ENCODE measurements at regions not wholly inside any gene's neighbourhood (a gene's known extent, or its start where the extent isn't known, plus 50 kb on each side); places are given as distances from the start of the nearest gene placed in this dataset.
"Not testable (repeated sequence)": the region's sequence is repeated elsewhere in the genome, so short reads cannot be mapped to it uniquely, and the experiment has no call there.

GRCh38 chr5:106254784-106255183 lies 1416.0 kb downstream of the EFNA5 start:
- no peak overlapping the region for H3K27ac ChIP-seq
- no peak for TF ChIP-seq CTCF (conservative IDR thresholded peaks at IDR 0.05)

- not testable (repeated sequence) for H3K27ac ChIP-seq
These were observed 1424.5 kb downstream of the EFNA5 start for GRCh38 chr5:106246044-106246745.

GRCh38 chr5:106241409-106241808 lies 1429.3 kb downstream of the EFNA5 start:
- no peak overlapping the region for H3K27ac ChIP-seq
- no peak for TF ChIP-seq CTCF (conservative IDR thresholded peaks at IDR 0.05)

GRCh38 chr5:106205916-106206571 lies 1464.7 kb downstream of the EFNA5 start:
- no peak for TF ChIP-seq CTCF (conservative IDR thresholded peaks at IDR 0.05)
- no peak overlapping the region for H3K27ac ChIP-seq

- TF ChIP-seq CTCF (conservative IDR thresholded peaks at IDR 0.05) = no peak
- peak overlapping the region; percentile 23; the same call in 1 of the 2 replicates for H3K27ac ChIP-seq
These were observed 1468.7 kb downstream of the EFNA5 start for GRCh38 chr5:106202035-106202434.

- H3K27ac ChIP-seq = no peak overlapping the region
- TF ChIP-seq CTCF (conservative IDR thresholded peaks at IDR 0.05) = no peak
These were observed 1469.8 kb downstream of the EFNA5 start for GRCh38 chr5:106200971-106201370.

GRCh38 chr5:106195679-106196474 lies 1474.9 kb downstream of the EFNA5 start:
- TF ChIP-seq CTCF (conservative IDR thresholded peaks at IDR 0.05) = no peak
- no peak overlapping the region for H3K27ac ChIP-seq

All from VCaP (cell line).